ENCODE measurements at regions not wholly inside any gene's neighbourhood (a gene's known extent, or its start where the extent isn't known, plus 50 kb on each side); places are given as distances from the start of the nearest gene placed in this dataset.
"Not testable (repeated sequence)": the region's sequence is repeated elsewhere in the genome, so short reads cannot be mapped to it uniquely, and the experiment has no call there.

DNA sequence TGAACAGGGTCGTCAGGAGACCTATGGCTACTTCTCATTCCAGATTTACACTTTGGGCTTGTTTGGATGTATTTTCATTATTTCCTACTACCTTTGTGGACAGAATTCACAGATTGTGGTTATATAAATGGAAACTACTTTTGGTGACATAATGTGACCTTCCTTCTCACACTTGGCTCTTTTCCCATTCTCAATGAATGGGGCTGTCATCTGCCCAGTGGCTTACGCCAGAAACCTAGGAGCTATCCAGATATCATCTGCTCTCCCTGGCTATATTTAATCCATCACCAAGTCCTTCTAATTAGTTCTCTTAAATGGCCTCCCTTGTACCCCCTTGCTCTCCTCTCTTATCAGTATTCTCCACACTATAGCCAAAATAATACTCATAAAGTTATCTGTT, 1606.8 kb downstream of the KHDRBS2 start:
- peaks cover 4% of the 10 kb centered on the region for H3K9me3 ChIP-seq (replicated peaks; ENCODE audit: control insufficient read depth, low read depth, low read length)
- DNase-seq = no peak
- no peaks in the 10 kb centered on the region for H3K36me3 ChIP-seq (ENCODE audit: control insufficient read depth, insufficient read depth, low read length)
- WGBS (ENCODE audit: insufficient coverage) = 100% methylated on average over 1 of the region's 2 CpGs
- H3K4me3 ChIP-seq (ENCODE audit: low read length) = no peak overlapping the region
- no peaks in the 10 kb centered on the region for H3K4me1 ChIP-seq (ENCODE audit: control insufficient read depth, insufficient read depth, low read length)
- H3K27ac ChIP-seq (ENCODE audit: low read length) = no peak overlapping the region
- no peaks in the 10 kb centered on the region for H3K27me3 ChIP-seq (ENCODE audit: control insufficient read depth, insufficient read depth, low read length)

DNA sequence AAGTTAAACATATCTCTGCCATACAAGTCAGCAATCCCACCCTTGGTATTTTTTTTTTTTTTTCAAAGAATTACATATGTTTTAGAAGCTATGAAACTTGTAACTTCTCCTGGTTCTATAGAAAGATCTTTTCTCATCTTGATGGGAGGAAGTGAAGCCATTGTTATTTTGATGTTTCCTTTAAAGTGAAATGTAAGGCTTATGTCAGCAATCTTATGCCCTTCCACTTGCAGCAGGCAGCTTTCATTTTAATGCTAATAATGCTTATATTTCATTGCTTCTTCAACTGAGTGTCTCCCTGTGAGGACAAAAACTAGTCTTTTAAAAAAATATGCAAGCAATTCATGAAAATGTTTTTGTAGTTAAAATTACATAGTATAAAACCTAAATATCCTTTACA, 1614.7 kb downstream of the KHDRBS2 start:
- no peak for DNase-seq
- Histone ChIP-seq H3K9me3 (replicated peaks; ENCODE audit: control insufficient read depth, low read depth, low read length) (peaks cover 9% of the 10 kb centered on the region), H3K36me3 (ENCODE audit: control insufficient read depth, insufficient read depth, low read length) (no peaks in the 10 kb centered on the region), H3K27me3 (ENCODE audit: control insufficient read depth, insufficient read depth, low read length) (no peaks in the 10 kb centered on the region), H3K4me3 (ENCODE audit: low read length) (no peak overlapping the region), H3K27ac (ENCODE audit: low read length) (no peak overlapping the region), H3K4me1 (ENCODE audit: control insufficient read depth, insufficient read depth, low read length) (no peaks in the 10 kb centered on the region)

DNA sequence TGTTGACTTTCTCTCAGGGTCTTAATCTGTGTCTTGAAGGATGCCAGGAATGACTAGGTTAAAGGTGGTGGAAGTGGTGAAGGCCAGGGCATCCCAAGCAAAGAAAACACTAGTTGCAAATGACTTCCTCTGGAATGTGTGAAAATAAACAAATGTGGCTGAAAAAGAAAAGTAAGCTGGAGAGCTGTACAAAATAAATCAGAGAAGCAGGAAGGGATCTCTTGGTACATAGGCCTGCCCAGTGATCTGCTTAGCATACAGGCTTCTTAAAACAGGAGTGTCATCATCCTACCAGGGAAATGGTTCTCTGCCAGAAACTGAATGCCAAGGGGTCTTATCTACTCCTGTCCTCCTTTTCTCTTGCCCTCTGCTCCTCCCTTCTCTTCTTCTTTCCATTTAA, 1616.0 kb downstream of the KHDRBS2 start:
- Histone ChIP-seq H3K36me3 (ENCODE audit: control insufficient read depth, insufficient read depth, low read length) (no peaks in the 10 kb centered on the region), H3K4me1 (ENCODE audit: control insufficient read depth, insufficient read depth, low read length) (no peaks in the 10 kb centered on the region), H3K4me3 (ENCODE audit: low read length) (no peak overlapping the region), H3K27me3 (ENCODE audit: control insufficient read depth, insufficient read depth, low read length) (no peaks in the 10 kb centered on the region), H3K27ac (ENCODE audit: low read length) (no peak overlapping the region), H3K9me3 (replicated peaks; ENCODE audit: control insufficient read depth, low read depth, low read length) (peaks cover 17% of the 10 kb centered on the region)
- DNase-seq = no peak

DNA sequence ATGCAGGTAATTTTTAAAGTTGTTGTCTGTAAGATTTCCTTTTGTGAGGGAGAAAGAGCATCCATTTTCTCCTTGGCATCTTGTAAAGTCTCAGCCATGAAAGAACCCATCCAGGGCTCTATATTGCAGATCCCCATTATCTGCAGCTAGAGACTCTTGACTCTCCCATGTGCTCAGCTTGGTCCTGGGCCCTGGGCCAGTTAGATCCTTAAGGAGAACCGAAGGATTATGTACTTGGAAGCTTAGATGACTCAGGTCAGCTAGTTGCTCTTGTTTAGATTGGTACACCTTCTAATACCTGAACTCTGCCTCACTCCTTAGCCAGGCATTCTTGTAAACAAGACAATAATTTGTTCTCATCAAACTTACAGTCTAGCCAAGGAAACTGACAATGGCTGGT, 1617.6 kb downstream of the KHDRBS2 start:
- 40% methylated on average over 1 of the region's 1 CpG for WGBS (ENCODE audit: insufficient coverage)
- H3K4me1 ChIP-seq (ENCODE audit: control insufficient read depth, insufficient read depth, low read length) = no peaks in the 10 kb centered on the region
- no peaks in the 10 kb centered on the region for H3K36me3 ChIP-seq (ENCODE audit: control insufficient read depth, insufficient read depth, low read length)
- H3K27me3 ChIP-seq (ENCODE audit: control insufficient read depth, insufficient read depth, low read length) = no peaks in the 10 kb centered on the region
- no peak for DNase-seq
- no peak overlapping the region for H3K4me3 ChIP-seq (ENCODE audit: low read length)
- H3K27ac ChIP-seq (ENCODE audit: low read length) = no peak overlapping the region
- peaks cover 19% of the 10 kb centered on the region for H3K9me3 ChIP-seq (replicated peaks; ENCODE audit: control insufficient read depth, low read depth, low read length)

DNA sequence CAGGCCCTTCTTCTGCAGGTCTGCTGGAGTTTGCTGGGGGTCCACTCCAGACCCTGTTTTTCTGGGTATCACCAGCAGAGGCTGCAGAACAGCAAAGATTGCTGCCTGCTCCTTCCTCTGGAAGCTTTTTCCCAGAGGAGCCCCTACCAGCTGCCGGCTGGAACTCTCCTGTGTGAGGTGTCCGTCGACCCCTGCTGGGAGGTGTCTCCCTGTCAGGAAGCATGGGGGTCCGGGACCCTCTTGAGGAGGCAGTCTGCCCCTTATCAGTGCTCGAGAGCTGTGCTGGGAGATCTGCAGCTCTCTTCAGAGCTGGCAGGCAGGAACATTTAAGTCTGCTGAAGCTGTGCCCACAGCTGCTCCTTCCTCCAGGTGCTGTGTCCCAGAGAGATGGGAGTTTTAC, 1622.8 kb downstream of the KHDRBS2 start:
- not testable (repeated sequence) for H3K4me3 ChIP-seq (ENCODE audit: low read length); H3K27me3 ChIP-seq (ENCODE audit: control insufficient read depth, insufficient read depth, low read length); H3K4me1 ChIP-seq (ENCODE audit: control insufficient read depth, insufficient read depth, low read length); H3K27ac ChIP-seq (ENCODE audit: low read length); DNase-seq; H3K36me3 ChIP-seq (ENCODE audit: control insufficient read depth, insufficient read depth, low read length)
- WGBS (ENCODE audit: insufficient coverage) = 75% methylated on average over 4 of the region's 5 CpGs
- peaks cover 15% of the 10 kb centered on the region for H3K9me3 ChIP-seq (replicated peaks; ENCODE audit: control insufficient read depth, low read depth, low read length)

DNA sequence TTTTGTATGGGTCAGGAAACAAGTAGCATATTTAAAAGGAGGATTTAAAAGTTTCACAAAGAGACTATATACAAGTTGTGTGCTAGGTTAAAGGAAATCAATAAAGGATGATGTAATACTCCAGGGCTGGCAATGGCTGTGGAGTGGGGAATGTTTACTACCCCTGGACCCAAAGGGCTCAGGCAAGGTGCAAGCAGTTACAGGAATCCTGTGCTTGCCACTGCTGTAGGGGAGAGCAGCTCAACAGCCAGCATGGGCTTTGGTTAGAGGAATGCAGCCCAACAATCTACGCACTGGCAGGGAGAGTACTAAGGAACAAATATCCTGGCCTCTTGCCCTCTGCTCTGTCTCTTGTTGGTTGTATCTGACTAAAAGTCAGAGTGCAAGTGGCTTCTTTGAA, 1642.2 kb downstream of the KHDRBS2 start:
- Histone ChIP-seq H3K9me3 (replicated peaks; ENCODE audit: control insufficient read depth, low read depth, low read length) (peaks cover 12% of the 10 kb centered on the region), H3K4me1 (ENCODE audit: control insufficient read depth, insufficient read depth, low read length) (no peaks in the 10 kb centered on the region), H3K27ac (ENCODE audit: low read length) (no peak overlapping the region), H3K36me3 (ENCODE audit: control insufficient read depth, insufficient read depth, low read length) (no peaks in the 10 kb centered on the region), H3K27me3 (ENCODE audit: control insufficient read depth, insufficient read depth, low read length) (no peaks in the 10 kb centered on the region), H3K4me3 (ENCODE audit: low read length) (no peak overlapping the region)
- DNase-seq = no peak
- WGBS (ENCODE audit: insufficient coverage) = no CpG with 5 or more reads among the region's 1 CpG

DNA sequence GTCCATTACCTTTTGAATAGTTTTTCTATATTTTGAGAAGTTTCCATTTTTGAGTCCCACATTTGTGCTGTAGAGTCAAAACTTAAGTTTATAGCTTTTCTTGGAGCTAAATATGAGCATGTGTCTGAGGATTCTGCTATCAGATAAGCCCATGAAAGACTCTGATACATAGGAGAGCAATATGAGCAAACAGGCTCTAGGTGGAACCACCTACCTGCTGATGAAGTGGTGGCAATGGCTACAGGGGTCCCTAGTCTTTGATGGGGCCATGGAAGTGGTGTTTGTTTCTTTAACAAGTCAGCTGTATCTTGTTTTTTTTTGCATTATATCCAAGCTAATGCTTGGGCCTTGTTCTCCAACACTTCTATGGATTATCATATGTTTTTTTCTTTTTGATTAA, 1646.8 kb downstream of the KHDRBS2 start:
- H3K36me3 ChIP-seq (ENCODE audit: control insufficient read depth, insufficient read depth, low read length); DNase-seq: not testable (repeated sequence)
- peaks cover 13% of the 10 kb centered on the region for H3K9me3 ChIP-seq (replicated peaks; ENCODE audit: control insufficient read depth, low read depth, low read length)

More for the DNA sequence above, 1646.8 kb downstream of the KHDRBS2 start:
- H3K27me3 ChIP-seq (ENCODE audit: control insufficient read depth, insufficient read depth, low read length); H3K4me3 ChIP-seq (ENCODE audit: low read length); H3K27ac ChIP-seq (ENCODE audit: low read length); H3K4me1 ChIP-seq (ENCODE audit: control insufficient read depth, insufficient read depth, low read length): not testable (repeated sequence)

All from muscle of leg (tissue), 3 donors.